ENCODE measurements at regions not wholly inside any gene's neighbourhood (a gene's known extent, or its start where the extent isn't known, plus 50 kb on each side); places are given as distances from the start of the nearest gene placed in this dataset.

DNA sequence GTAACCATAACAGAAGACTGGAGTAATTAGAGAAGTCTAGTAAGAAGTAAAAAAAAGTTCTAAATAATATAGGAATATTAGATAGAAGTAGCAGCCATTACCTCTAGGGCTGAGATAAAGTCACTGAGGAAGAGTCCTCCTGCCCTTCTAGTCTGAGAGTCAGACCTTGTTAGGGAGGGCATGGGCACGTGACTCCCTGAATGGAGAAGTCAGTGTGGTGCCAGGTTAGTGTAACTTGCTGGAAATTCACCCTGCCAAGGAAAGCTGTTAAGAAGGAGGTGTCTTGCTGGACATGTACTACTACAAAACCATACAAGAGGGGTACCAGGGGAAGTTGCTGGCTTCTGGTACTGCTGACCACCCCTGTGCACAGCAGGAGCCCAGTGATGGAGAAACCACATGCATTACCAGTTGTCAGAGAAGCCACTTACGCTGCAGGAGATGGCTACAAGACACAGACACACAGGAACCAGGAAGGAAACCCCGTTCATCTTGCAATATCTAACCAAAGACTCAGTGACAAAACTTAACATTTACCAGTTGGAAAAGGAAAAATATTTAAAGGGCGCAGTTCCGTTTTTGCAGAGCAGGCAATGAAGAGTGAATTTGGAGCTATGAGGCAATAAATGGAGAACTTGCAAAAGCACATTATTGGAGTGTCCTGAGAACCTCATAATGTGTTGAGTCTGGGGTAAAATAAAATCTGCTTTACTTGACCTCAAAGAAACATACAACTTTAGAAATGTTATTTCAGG, 77.2 kb upstream of the TLK1 start:
- dilution Hi-C loops (cut with HindIII; ENCODE audit: low sequenced_read_pairs, unreplicated experiment), result no loop called here
- Histone ChIP-seq H3K27me3 (ENCODE audit: control insufficient read depth, insufficient read depth, low read length) (no peaks in the 10 kb centered on the region), H3K23ac (ENCODE audit: low read depth, low read length) (no peak overlapping the region), H2BK120ac (ENCODE audit: low read depth, low read length) (no peak overlapping the region), H2AK5ac (ENCODE audit: low read depth, low read length) (no peak overlapping the region), H3K4me3 (ENCODE audit: insufficient read depth, low read depth, low read length) (no peak overlapping the region), H3K14ac (replicated peaks; ENCODE audit: low read depth, low read length) (no peak overlapping the region), H3K18ac (ENCODE audit: low read depth, low read length) (no peak overlapping the region), H2AFZ (replicated peaks; ENCODE audit: low read length, poor library complexity) (no peak overlapping the region), H3K4me2 (ENCODE audit: low read depth, low read length) (no peak overlapping the region), H2BK5ac (ENCODE audit: low read depth, low read length, poor library complexity, severe bottlenecking) (no peak overlapping the region), H3K4me1 (ENCODE audit: control insufficient read depth, insufficient read depth, low read length) (no peaks in the 10 kb centered on the region), H2BK15ac (ENCODE audit: low read depth, low read length) (no peak overlapping the region), H2AK9ac (replicated peaks; ENCODE audit: low read depth, low read length, poor library complexity) (no peak overlapping the region), H3K79me1 (ENCODE audit: low read depth in 1 of 2, low read length in 2 of 2) (no peaks in the 10 kb centered on the region), H4K5ac (ENCODE audit: low read depth, low read length) (no peak overlapping the region), H4K91ac (ENCODE audit: insufficient read depth, low read depth, low read length) (no peak overlapping the region), H3K4ac (ENCODE audit: low read depth, low read length) (no peak overlapping the region), H4K20me1 (ENCODE audit: insufficient read depth, low read length) (no peaks in the 10 kb centered on the region), H4K8ac (ENCODE audit: low read depth in 2 of 2, low read length in 2 of 2) (no peak overlapping the region), H2BK20ac (ENCODE audit: low read depth, low read length) (no peak overlapping the region), H3K9ac (ENCODE audit: low read depth, low read length) (no peak overlapping the region), H3K56ac (ENCODE audit: extremely low read depth, insufficient read depth, low read length) (no peak overlapping the region), H3K36me3 (ENCODE audit: control insufficient read depth, insufficient read depth, low read length) (no peaks in the 10 kb centered on the region), H3K9me1 (ENCODE audit: insufficient read depth, low read length) (no peaks in the 10 kb centered on the region), H3K27ac (ENCODE audit: insufficient read depth, low read length) (no peak overlapping the region), H3K9me3 (ENCODE audit: control insufficient read depth, insufficient read depth, low read length) (no peaks in the 10 kb centered on the region)
- no TSS peak for BruUV-seq (replicated peaks)
- in situ Hi-C loops (cut with MboI; ENCODE audit: low sequenced_read_pairs), result no loop called here
- CTCF ChIA-PET, result interaction anchor here (0.5 kb wide), 1 partner anchor 11 kb away, joined by 6 read pairs; no protein-coding TSS in a partner anchor
- ATAC-seq (ENCODE audit: low read depth) (no peak), DNase-seq (no peak)
- POLR2A ChIA-PET (ENCODE audit: unreplicated experiment), result no interaction called here
- TF ChIP-seq NFE2L2 (IDR thresholded peaks at IDR 0.05; ENCODE audit: low read depth, low read length), result no peak
- intact Hi-C loops (cut with micrococcal nuclease), result no loop called here
- WGBS, 2 experiments (ENCODE audit: extremely low coverage in 2 of 2, insufficient read length in 1 of 2), result no CpG with 5 or more reads among the region's 5 CpGs

All from IMR-90 (cell line).